ENCODE measurements at regions not wholly inside any gene's neighbourhood (a gene's known extent, or its start where the extent isn't known, plus 50 kb on each side); places are given as distances from the start of the nearest gene placed in this dataset.

DNA sequence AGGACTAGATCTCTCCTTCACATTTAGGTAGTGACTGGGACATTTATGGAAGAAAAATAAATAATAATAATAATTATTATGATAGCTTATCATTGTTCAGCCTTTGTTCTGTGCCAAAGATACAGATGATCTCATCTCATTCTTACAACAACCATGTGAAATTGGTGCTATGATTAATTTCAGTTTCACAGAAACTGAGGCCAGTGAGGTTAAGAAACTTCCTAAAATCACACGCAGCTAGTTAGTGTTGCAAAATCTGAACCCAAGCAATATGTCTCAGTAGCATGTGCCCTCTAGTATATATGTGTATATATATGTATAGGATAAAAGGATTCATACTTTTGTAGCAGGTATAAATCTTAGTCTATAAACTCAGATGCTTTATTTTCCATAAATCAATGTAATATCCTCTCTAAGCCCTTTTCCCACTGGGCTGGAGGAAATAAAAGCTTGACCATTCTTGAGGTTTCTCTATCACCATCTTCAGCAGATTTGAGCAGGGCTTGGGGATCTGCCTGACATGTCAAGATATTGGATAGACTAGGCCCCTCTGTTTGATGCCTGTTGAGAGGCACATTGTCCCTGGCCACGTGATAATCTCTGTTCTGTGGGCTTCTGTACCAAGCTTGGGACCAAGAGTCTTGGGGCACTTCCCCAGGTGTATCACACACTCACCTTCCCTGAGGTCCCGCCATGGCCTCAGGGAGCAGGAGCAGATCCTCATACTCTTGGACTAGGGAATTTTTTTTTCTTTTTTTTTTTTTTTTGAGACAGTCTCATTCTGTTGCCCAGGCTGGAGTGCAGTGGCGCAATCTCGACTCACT is 172.6 kb upstream of the NRP1 start:
- Histone ChIP-seq H3K36me3 (no peaks in the 10 kb centered on the region), H3K4me3 (no peak overlapping the region), H3K9me3 (no peaks in the 10 kb centered on the region), H3K27me3 (no peaks in the 10 kb centered on the region), H3K27ac (peak overlapping the region in 2 of 4 donors; percentile 37 to 68), H3K4me1 (peaks cover 0 to 17% (median 5%) of the 10 kb centered on the region in 3 donors)
- DNase-seq (no peak), ATAC-seq (peak in 3 of 4 donors; percentile 19 to 54 (median 40)), FAIRE-seq (no peak)
- intact Hi-C loops (cut with DNase I) = no loop called here
- 84 to 86% methylated on average over 5 of the region's 5 CpGs for WGBS, 2 donors
- TF ChIP-seq, protein P1, sequence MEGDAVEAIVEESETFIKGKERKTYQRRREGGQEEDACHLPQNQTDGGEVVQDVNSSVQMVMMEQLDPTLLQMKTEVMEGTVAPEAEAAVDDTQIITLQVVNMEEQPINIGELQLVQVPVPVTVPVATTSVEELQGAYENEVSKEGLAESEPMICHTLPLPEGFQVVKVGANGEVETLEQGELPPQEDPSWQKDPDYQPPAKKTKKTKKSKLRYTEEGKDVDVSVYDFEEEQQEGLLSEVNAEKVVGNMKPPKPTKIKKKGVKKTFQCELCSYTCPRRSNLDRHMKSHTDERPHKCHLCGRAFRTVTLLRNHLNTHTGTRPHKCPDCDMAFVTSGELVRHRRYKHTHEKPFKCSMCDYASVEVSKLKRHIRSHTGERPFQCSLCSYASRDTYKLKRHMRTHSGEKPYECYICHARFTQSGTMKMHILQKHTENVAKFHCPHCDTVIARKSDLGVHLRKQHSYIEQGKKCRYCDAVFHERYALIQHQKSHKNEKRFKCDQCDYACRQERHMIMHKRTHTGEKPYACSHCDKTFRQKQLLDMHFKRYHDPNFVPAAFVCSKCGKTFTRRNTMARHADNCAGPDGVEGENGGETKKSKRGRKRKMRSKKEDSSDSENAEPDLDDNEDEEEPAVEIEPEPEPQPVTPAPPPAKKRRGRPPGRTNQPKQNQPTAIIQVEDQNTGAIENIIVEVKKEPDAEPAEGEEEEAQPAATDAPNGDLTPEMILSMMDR (IDR thresholded peaks at IDR 0.05) = no peak

DNA sequence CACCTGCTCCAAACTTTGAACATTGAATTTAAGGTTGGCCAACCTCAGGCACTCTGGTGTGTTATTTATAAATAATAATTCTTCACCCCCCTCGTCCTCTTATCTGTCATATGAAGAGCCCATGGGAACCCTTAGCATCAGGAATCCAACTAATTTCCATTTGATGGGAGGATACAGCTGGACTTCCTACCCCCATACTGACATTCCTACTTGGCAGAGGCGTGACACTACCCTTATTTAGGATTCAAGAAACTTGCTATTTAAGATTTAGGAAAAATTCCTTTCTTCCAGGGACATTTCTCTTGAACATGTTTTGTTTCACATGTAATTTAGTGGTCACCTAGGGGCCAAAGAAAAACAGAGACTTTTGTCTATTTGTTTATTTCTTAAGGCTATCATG is 171.9 kb upstream of the NRP1 start:
- no peaks in the 10 kb centered on the region for H3K9me3 ChIP-seq
- H3K4me3 ChIP-seq = no peak overlapping the region
- 63 to 70% methylated on average over 2 of the region's 2 CpGs for WGBS, 2 donors
- DNase-seq (no peak), FAIRE-seq (no peak), ATAC-seq (no peak)
- TF ChIP-seq, protein P1 (IDR thresholded peaks at IDR 0.05) = no peak
- H3K4me1 ChIP-seq = peaks cover 0 to 17% (median 5%) of the 10 kb centered on the region in 3 donors
- intact Hi-C loops (cut with DNase I) = no loop called here
- H3K27ac ChIP-seq = no peak overlapping the region
- H3K36me3 ChIP-seq = no peaks in the 10 kb centered on the region
- H3K27me3 ChIP-seq = no peaks in the 10 kb centered on the region

DNA sequence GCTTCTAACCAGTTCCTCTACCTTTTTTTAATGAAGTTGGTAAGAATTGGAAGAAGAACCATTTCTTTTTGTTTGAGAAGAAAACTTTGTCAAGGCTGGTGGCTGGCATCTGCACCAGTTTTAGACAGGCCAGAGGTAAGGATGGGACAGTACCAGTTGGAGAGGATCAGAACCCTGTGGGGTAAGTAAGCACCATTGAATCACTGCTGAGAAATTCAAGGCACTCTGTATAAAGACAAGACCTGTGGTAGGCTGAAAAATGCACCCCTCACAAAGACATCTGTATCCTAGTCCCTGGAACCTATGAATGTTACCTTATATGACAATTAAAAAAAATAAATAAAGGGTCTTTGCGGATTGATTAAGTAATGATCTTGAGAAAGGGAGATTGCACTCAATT is 166.7 kb upstream of the NRP1 start:
- H3K4me3 ChIP-seq = no peak overlapping the region
- ATAC-seq = no peak
- 96 to 100% methylated on average over 1 of the region's 1 CpG for WGBS, 2 donors
- intact Hi-C loops (cut with DNase I) = no loop called here
- DNase-seq = no peak
- FAIRE-seq = no peak
- no peaks in the 10 kb centered on the region for H3K36me3 ChIP-seq
- H3K4me1 ChIP-seq = no peaks in the 10 kb centered on the region
- H3K27ac ChIP-seq = no peak overlapping the region
- TF ChIP-seq, protein P1 (IDR thresholded peaks at IDR 0.05) = no peak
- no peaks in the 10 kb centered on the region for H3K9me3 ChIP-seq
- H3K27me3 ChIP-seq = no peaks in the 10 kb centered on the region

DNA sequence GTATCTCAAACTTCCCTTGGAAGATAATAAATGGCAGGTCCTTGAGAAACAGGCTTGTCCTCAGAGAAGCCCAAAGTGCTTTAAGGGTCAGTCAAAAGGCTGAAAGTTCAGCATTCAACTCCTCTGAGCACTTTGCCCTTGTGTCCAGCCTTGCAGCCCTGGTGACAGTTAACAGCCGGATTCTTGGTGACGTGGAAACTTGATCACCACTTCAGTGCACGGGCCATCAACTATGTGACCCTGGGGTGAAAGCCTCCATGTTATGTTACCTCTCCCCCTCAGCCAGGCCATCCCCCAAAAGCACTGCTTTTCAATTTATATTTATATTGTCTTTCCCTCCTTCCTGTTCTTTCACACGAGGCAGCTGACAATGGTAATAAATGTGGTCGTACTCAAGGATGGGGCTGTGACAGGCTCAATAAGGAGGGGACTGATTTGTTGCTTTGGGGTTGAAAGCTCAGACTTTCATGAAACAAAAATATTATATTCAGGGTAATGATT is 164.0 kb upstream of the NRP1 start:
- no peaks in the 10 kb centered on the region for H3K36me3 ChIP-seq
- no peaks in the 10 kb centered on the region for H3K9me3 ChIP-seq
- TF ChIP-seq, protein P1 (IDR thresholded peaks at IDR 0.05) = no peak
- no peak for DNase-seq
- no peaks in the 10 kb centered on the region for H3K4me1 ChIP-seq
- 66 to 76% methylated on average over 5 of the region's 5 CpGs for WGBS, 2 donors
- no peak for FAIRE-seq
- no peak overlapping the region for H3K27ac ChIP-seq
- no peaks in the 10 kb centered on the region for H3K27me3 ChIP-seq
- no peak for ATAC-seq
- no peak overlapping the region for H3K4me3 ChIP-seq
- intact Hi-C loops (cut with DNase I) = no loop called here

DNA sequence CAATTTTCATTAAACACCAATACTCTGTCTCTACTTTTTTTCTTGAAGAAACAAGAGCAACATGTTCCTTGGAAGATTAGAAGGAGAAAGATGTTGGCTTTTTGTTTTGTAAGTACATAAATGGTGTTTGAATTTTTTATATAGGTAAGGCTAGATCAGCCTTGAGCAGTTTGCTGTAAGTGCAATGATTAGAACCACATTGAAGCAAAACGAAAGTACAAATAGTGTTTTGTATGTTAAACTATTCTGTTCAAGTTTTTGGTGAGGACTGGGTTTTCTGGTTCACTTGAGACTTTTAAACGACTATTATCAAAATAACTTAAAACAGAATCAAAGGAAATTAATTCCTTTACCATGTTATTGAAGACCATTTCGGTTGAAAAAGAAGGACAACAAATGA is 162.9 kb upstream of the NRP1 start:
- intact Hi-C loops (cut with DNase I) = no loop called here
- Histone ChIP-seq H3K9me3 (no peaks in the 10 kb centered on the region), H3K36me3 (no peaks in the 10 kb centered on the region), H3K4me3 (no peak overlapping the region), H3K27ac (no peak overlapping the region), H3K27me3 (no peaks in the 10 kb centered on the region), H3K4me1 (no peaks in the 10 kb centered on the region)
- FAIRE-seq (no peak), ATAC-seq (no peak), DNase-seq (no peak)
- WGBS, 2 donors = 72 to 73% methylated on average over 3 of the region's 3 CpGs
- TF ChIP-seq, protein P1 (IDR thresholded peaks at IDR 0.05) = no peak
